Right lobe of liver (tissue), 4 donors: ENCODE measurements at regions not wholly inside any gene's neighbourhood (a gene's known extent, or its start where the extent isn't known, plus 50 kb on each side); places are given as distances from the start of the nearest gene placed in this dataset.

Experiments used
- CTCF ChIP-seq, 4 donors: fragments of 200-600 bp in 3 of 4; fragments of 450-650 bp in 1 of 4; IDR thresholded peaks; one replicate each; pipeline versions ENCODE4 v1.5.1 to v1.8.0; 2016 to 2022; ENCODE audit warnings: antibody characterized with exemption in 4 of 4, mild to moderate bottlenecking in 2 of 4
- POLR2A ChIP-seq: fragments of 450-650 bp; IDR thresholded peaks from one replicate; pipeline ENCODE4 v1.6.1; 2017; ENCODE audit warnings: antibody characterized with exemption, mild to moderate bottlenecking
- donor health status: DM: no; HTN: no; CAD: no.
- donor health status: DM: no; HTN: no; CAD: no.
- donor health status: DM: no; HTN: yes; CAD: no.

GRCh38 chr4:122015203-122015602, 63.3 kb upstream of the TRPC3 start:
- TF ChIP-seq CTCF (IDR thresholded peaks at IDR 0.05) = no peak
- no peak for TF ChIP-seq POLR2A
